ENCODE measurements at regions not wholly inside any gene's neighbourhood (a gene's known extent, or its start where the extent isn't known, plus 50 kb on each side); places are given as distances from the start of the nearest gene placed in this dataset.
"Not testable (repeated sequence)": the region's sequence is repeated elsewhere in the genome, so short reads cannot be mapped to it uniquely, and the experiment has no call there.

- no peaks in the 10 kb centered on the region for H3K36me3 ChIP-seq (ENCODE audit: insufficient read depth, low read length)
- no peak overlapping the region for H3K4me3 ChIP-seq (ENCODE audit: low read length)
- H3K4me2 ChIP-seq (ENCODE audit: low read depth, low read length, poor library complexity, severe bottlenecking), result no peak overlapping the region
- H3K9me2 ChIP-seq (replicated peaks; ENCODE audit: insufficient read depth, low read length), result no peaks in the 10 kb centered on the region
- no peak overlapping the region for H2AFZ ChIP-seq (ENCODE audit: low read length)
- no peaks in the 10 kb centered on the region for H3K27me3 ChIP-seq (ENCODE audit: low read length)
- no peaks in the 10 kb centered on the region for H3K4me1 ChIP-seq (ENCODE audit: low read length)
- H3K9me3 ChIP-seq (ENCODE audit: low read length), result no peaks in the 10 kb centered on the region
- no peak overlapping the region for H3K27ac ChIP-seq (ENCODE audit: low read length)
- H3K79me2 ChIP-seq (ENCODE audit: low read length), result no peaks in the 10 kb centered on the region
- no peaks in the 10 kb centered on the region for H4K20me1 ChIP-seq (ENCODE audit: insufficient read depth, low read depth, low read length)
- DNase-seq, result no peak
- H3K9ac ChIP-seq (ENCODE audit: low read length), result no peak overlapping the region
These were observed 114.7 kb downstream of the PDGFA start for GRCh38 chr7:404812-405488.

GRCh38 chr7:405489-406211, 114.0 kb downstream of the PDGFA start:
- no peak overlapping the region for H3K9ac ChIP-seq (ENCODE audit: low read length)

GRCh38 chr7:407721-408539, 111.7 kb downstream of the PDGFA start:
- Histone ChIP-seq H3K27ac (ENCODE audit: low read length) (no peak overlapping the region), H3K79me2 (ENCODE audit: low read length) (no peaks in the 10 kb centered on the region), H3K27me3 (ENCODE audit: low read length) (no peaks in the 10 kb centered on the region), H4K20me1 (ENCODE audit: insufficient read depth, low read depth, low read length) (no peaks in the 10 kb centered on the region), H3K4me1 (ENCODE audit: low read length) (peaks cover 5% of the 10 kb centered on the region), H3K4me3 (ENCODE audit: low read length) (no peak overlapping the region), H3K9me3 (ENCODE audit: low read length) (no peaks in the 10 kb centered on the region), H3K9me2 (replicated peaks; ENCODE audit: insufficient read depth, low read length) (no peaks in the 10 kb centered on the region), H3K9ac (ENCODE audit: low read length) (no peak overlapping the region), H3K36me3 (ENCODE audit: insufficient read depth, low read length) (no peaks in the 10 kb centered on the region), H2AFZ (ENCODE audit: low read length) (no peak overlapping the region), H3K4me2 (ENCODE audit: low read depth, low read length, poor library complexity, severe bottlenecking) (no peak overlapping the region)
- DNase-seq, result no peak

More at GRCh38 chr7:405489-406211, 114.0 kb downstream of the PDGFA start:
- no peak overlapping the region for H3K4me2 ChIP-seq (ENCODE audit: low read depth, low read length, poor library complexity, severe bottlenecking)
- H4K20me1 ChIP-seq (ENCODE audit: insufficient read depth, low read depth, low read length), result no peaks in the 10 kb centered on the region
- H3K27me3 ChIP-seq (ENCODE audit: low read length), result no peaks in the 10 kb centered on the region
- H3K9me2 ChIP-seq (replicated peaks; ENCODE audit: insufficient read depth, low read length), result no peaks in the 10 kb centered on the region
- no peak overlapping the region for H3K27ac ChIP-seq (ENCODE audit: low read length)
- H2AFZ ChIP-seq (ENCODE audit: low read length), result no peak overlapping the region
- H3K79me2 ChIP-seq (ENCODE audit: low read length), result no peaks in the 10 kb centered on the region
- H3K4me3 ChIP-seq (ENCODE audit: low read length), result no peak overlapping the region
- no peak for DNase-seq
- no peaks in the 10 kb centered on the region for H3K36me3 ChIP-seq (ENCODE audit: insufficient read depth, low read length)
- H3K4me1 ChIP-seq (ENCODE audit: low read length), result no peaks in the 10 kb centered on the region
- no peaks in the 10 kb centered on the region for H3K9me3 ChIP-seq (ENCODE audit: low read length)

GRCh38 chr7:408751-409311, 110.8 kb downstream of the PDGFA start:
- H3K27ac ChIP-seq (ENCODE audit: low read length), result no peak overlapping the region
- DNase-seq, result no peak
- H3K9me2 ChIP-seq (replicated peaks; ENCODE audit: insufficient read depth, low read length), result no peaks in the 10 kb centered on the region

GRCh38 chr7:409339-410281, 110.0 kb downstream of the PDGFA start:
- peaks cover 5% of the 10 kb centered on the region for H3K4me1 ChIP-seq (ENCODE audit: low read length)
- DNase-seq, result no peak
- no peak overlapping the region for H3K27ac ChIP-seq (ENCODE audit: low read length)
- H3K79me2 ChIP-seq (ENCODE audit: low read length), result no peaks in the 10 kb centered on the region
- H3K9me3 ChIP-seq (ENCODE audit: low read length), result no peaks in the 10 kb centered on the region
- no peak overlapping the region for H3K4me2 ChIP-seq (ENCODE audit: low read depth, low read length, poor library complexity, severe bottlenecking)
- no peak overlapping the region for H3K9ac ChIP-seq (ENCODE audit: low read length)
- H3K4me3 ChIP-seq (ENCODE audit: low read length), result no peak overlapping the region
- H3K36me3 ChIP-seq (ENCODE audit: insufficient read depth, low read length), result no peaks in the 10 kb centered on the region
- no peaks in the 10 kb centered on the region for H4K20me1 ChIP-seq (ENCODE audit: insufficient read depth, low read depth, low read length)
- no peak overlapping the region for H2AFZ ChIP-seq (ENCODE audit: low read length)
- H3K9me2 ChIP-seq (replicated peaks; ENCODE audit: insufficient read depth, low read length), result no peaks in the 10 kb centered on the region
- no peaks in the 10 kb centered on the region for H3K27me3 ChIP-seq (ENCODE audit: low read length)

More at GRCh38 chr7:408751-409311, 110.8 kb downstream of the PDGFA start:
- H2AFZ ChIP-seq (ENCODE audit: low read length), result no peak overlapping the region
- no peaks in the 10 kb centered on the region for H3K36me3 ChIP-seq (ENCODE audit: insufficient read depth, low read length)
- no peaks in the 10 kb centered on the region for H3K27me3 ChIP-seq (ENCODE audit: low read length)
- H3K9me3 ChIP-seq (ENCODE audit: low read length), result no peaks in the 10 kb centered on the region
- H3K4me3 ChIP-seq (ENCODE audit: low read length), result no peak overlapping the region
- no peak overlapping the region for H3K9ac ChIP-seq (ENCODE audit: low read length)
- peaks cover 5% of the 10 kb centered on the region for H3K4me1 ChIP-seq (ENCODE audit: low read length)
- no peaks in the 10 kb centered on the region for H3K79me2 ChIP-seq (ENCODE audit: low read length)
- H4K20me1 ChIP-seq (ENCODE audit: insufficient read depth, low read depth, low read length), result no peaks in the 10 kb centered on the region
- H3K4me2 ChIP-seq (ENCODE audit: low read depth, low read length, poor library complexity, severe bottlenecking), result no peak overlapping the region

GRCh38 chr7:410395-410910, 109.2 kb downstream of the PDGFA start:
- H3K27ac ChIP-seq (ENCODE audit: low read length), result no peak overlapping the region
- DNase-seq, result no peak
- H2AFZ ChIP-seq (ENCODE audit: low read length), result no peak overlapping the region
- H3K79me2 ChIP-seq (ENCODE audit: low read length), result no peaks in the 10 kb centered on the region
- H3K4me3 ChIP-seq (ENCODE audit: low read length), result no peak overlapping the region
- H3K36me3 ChIP-seq (ENCODE audit: insufficient read depth, low read length), result no peaks in the 10 kb centered on the region
- H3K4me1 ChIP-seq (ENCODE audit: low read length), result peaks cover 5% of the 10 kb centered on the region
- no peaks in the 10 kb centered on the region for H4K20me1 ChIP-seq (ENCODE audit: insufficient read depth, low read depth, low read length)
- H3K27me3 ChIP-seq (ENCODE audit: low read length), result no peaks in the 10 kb centered on the region
- no peak overlapping the region for H3K9ac ChIP-seq (ENCODE audit: low read length)
- no peak overlapping the region for H3K4me2 ChIP-seq (ENCODE audit: low read depth, low read length, poor library complexity, severe bottlenecking)
- no peaks in the 10 kb centered on the region for H3K9me2 ChIP-seq (replicated peaks; ENCODE audit: insufficient read depth, low read length)
- no peaks in the 10 kb centered on the region for H3K9me3 ChIP-seq (ENCODE audit: low read length)

- H3K36me3 ChIP-seq (ENCODE audit: insufficient read depth, low read length); H3K27me3 ChIP-seq (ENCODE audit: low read length); H3K4me2 ChIP-seq (ENCODE audit: low read depth, low read length, poor library complexity, severe bottlenecking); DNase-seq; H3K9me3 ChIP-seq (ENCODE audit: low read length); H3K79me2 ChIP-seq (ENCODE audit: low read length); H3K27ac ChIP-seq (ENCODE audit: low read length); H3K9me2 ChIP-seq (replicated peaks; ENCODE audit: insufficient read depth, low read length); H4K20me1 ChIP-seq (ENCODE audit: insufficient read depth, low read depth, low read length); H3K4me1 ChIP-seq (ENCODE audit: low read length); H3K4me3 ChIP-seq (ENCODE audit: low read length); H3K9ac ChIP-seq (ENCODE audit: low read length); H2AFZ ChIP-seq (ENCODE audit: low read length): not testable (repeated sequence)
These were observed 108.5 kb downstream of the PDGFA start for GRCh38 chr7:411116-411515.
